ENCODE measurements at regions not wholly inside any gene's neighbourhood (a gene's known extent, or its start where the extent isn't known, plus 50 kb on each side); places are given as distances from the start of the nearest gene placed in this dataset.

- no peak for FAIRE-seq
These were observed 58.5 kb upstream of the AHR start for GRCh38 chr7:17239683-17240521.

- no peak for FAIRE-seq
These were observed 55.9 kb upstream of the AHR start for GRCh38 chr7:17242504-17242903.

- FAIRE-seq, result no peak
These were observed 53.7 kb upstream of the AHR start for GRCh38 chr7:17244786-17245185.

- no peak for FAIRE-seq
These were observed 51.1 kb upstream of the AHR start for GRCh38 chr7:17247357-17247756.

DNA sequence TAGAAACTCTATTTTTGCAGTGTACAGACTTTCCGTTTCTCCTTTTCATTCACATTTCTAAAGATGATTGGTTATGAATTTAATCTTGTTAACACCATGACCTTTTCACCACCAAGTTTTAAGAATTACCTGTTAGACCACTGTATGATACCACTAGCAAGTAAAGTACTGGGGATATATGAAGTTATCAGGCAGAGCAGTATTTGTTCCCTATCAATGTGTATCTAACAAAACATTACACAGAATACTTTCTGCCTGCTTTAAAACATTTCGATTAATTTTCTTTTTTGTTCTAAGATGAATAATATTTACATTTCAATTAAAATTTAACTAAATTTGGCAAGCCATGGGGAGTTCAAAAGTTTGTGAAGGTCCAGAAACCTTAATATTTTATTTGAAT, 49.9 kb upstream of the AHR start:
- no peak for FAIRE-seq
